Daoy (cell line): ENCODE measurements at regions not wholly inside any gene's neighbourhood (a gene's known extent, or its start where the extent isn't known, plus 50 kb on each side); places are given as distances from the start of the nearest gene placed in this dataset.
"Not testable (repeated sequence)": the region's sequence is repeated elsewhere in the genome, so short reads cannot be mapped to it uniquely, and the experiment has no call there.

ENCODE experiments used
- DNase-seq: peaks from one replicate; pipeline ENCODE4 v3.0.0-alpha.2; 2015; ENCODE audit warnings: low read depth

DNA sequence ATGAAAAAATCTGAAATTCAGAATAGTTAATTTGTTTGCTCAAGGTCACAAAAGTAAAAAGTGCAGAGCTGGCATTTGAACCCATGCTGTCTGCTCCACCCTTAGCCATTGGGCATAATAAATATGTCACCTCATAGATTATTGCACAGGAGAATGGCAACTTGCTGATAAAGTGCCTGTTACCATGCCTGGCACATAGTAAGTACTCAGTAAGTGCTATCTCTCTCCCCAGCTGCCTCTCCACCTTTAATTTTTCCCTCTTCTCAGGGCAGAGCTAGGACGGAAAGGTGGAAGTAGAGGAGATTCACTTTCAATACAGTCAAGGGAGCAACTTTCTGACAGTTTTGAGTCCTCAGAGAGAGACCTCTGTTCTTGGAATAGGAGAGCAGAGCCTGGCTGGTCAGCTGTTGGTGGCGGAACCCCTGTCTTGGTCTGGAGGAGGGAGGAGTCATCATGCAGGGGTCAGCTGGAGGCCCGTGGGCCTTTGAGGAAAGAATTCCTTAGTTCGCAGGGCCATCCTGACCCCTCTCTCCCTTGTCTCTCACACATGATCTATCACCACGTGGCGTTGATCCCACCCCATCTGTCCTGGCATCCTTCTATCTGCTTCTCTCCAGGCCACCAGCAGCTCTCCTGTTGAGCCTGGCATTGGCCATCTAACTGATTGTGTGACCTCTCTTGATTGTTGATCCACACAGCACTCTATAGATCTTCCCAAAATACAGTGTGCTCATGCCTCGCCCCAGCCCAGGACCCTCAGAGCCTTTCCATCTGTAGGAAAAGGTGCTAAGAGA lies 149.3 kb downstream of the RPLP1 start:
- no peak for DNase-seq

DNA sequence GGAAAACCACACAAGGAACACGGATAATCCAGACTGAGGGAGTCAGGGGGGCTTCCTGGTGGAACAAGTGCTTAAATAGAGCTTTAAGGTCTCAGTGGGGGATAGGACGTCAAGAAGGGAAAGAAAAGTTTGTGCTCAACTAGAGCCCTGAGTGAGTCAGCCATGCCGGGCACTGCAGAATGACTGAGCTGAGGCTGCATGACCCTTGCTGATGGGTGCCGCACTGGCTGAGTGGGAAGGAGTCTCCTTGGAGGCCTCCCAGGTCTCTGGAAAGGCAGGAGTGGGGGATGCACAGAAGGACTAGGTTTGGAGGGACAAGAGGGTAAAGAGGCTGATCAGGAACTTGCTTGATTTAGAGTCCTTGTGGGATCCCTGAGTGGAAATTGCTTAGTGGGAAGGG lies 150.3 kb downstream of the RPLP1 start:
- DNase-seq, result no peak

DNA sequence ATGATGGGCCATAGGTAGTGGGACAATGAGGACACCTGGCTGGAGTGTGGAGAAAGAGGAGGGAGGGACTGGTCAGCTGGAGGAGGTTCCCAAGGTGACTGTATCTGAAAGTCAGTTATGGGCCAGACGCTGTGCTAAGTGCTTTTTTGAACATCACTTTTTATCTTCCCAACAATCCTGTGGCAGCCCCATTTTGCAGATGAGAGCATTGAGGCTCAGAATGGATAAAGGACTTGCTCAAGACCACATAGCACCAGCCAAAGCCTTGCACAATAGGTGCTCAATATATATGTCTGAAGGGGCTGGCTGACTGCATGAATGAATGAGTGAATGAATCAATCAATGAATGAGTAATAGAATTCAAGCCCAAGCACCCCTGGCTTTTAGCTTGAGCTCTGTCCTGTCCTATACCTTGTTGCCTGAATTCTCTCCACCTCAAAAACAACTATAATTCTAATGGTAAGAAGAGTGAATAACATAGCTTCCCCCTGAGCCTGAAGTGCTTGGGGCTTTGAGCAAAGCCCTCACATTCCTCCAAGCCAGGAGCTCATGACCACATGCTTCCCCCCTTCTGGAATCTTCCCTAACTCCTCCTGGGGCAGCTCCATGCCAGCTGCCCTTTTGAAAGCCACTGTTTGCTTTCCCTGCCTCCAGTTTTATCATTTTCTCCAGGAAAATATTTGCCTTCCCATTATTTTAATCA lies 150.9 kb downstream of the RPLP1 start:
- DNase-seq, result no peak

DNA sequence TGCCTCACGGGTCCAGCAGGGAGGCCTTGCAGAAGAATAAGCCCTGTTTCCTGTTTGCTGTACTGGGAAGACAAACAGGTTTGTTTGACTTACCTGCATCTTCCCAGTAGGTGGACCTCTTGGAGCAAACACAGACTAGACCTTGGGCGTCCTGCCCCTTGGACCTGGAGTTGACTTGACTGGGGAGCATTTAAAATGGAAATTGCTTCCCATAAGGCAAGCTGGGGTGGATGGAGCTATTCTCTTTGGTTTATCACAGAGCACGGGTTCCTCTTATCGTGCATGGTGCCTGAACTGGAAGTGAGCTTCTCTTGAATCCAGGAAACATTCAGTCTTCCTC lies 151.4 kb downstream of the RPLP1 start:
- DNase-seq, result no peak

DNA sequence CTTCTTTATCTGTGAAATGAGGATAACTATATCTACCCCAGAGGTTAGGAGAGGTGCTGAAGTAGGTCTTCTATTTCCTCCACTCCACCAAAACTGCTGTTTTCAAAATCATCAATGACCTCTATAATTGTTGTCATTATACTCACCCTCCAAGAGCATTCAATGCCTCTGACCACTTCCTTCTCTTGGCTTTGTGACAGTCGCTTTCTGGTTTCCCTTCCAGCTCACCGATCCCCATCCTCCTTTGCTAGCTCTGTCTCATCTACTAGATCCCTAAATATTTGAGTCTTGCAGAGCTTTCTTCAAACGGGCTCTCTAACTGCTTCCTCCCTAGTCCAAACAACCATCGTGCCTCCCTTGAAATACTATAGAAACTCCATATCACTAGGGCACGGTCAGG lies 153.5 kb downstream of the RPLP1 start:
- DNase-seq, result no peak

DNA sequence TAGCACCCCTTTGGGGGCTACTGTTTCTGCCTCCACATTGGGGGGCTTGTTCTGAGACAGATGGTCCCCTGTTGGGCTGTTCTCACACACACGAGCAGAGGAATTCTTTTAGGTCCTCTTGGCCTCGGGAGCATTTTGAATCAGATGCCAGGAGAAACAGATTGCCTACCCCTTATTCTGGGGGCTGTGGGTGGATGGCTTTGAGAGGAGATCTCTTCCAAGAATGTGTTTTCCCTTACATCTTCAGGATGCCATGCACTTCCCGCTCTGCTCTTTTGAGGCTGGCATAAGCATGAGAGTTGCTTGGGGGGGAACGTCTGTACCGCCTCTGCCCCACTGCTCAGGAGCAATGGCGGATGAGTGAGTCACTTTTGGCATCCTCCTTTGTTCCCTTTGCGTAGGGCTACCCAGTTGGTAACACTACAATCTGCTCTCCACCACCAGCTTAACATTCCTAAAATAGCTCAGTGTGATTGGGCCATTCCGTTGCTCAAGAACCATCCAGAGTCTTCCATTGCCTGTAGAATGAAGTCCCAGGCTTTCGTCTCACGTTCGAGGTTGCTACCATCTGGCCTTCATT lies 154.4 kb downstream of the RPLP1 start:
- peak; percentile 11 for DNase-seq

DNA sequence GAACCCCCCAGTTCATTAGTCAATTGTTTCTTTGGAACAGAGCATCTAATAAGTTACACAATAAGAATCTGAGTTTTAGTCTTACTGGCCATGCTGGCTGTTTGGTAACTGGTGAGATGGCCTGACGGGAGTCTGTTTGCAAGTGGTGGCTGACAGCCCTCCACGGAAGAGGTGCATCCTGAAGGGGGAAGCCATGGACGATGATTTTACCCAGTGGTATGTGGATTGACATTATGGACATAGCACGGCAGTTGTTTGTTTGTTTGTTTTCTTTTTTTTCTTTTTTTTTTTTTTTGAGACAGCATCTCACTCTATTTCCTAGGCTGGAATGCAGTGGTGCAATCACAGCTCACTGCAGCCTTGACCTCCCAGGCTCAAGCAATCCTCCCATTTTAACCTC lies 156.0 kb downstream of the RPLP1 start:
- no peak for DNase-seq

DNA sequence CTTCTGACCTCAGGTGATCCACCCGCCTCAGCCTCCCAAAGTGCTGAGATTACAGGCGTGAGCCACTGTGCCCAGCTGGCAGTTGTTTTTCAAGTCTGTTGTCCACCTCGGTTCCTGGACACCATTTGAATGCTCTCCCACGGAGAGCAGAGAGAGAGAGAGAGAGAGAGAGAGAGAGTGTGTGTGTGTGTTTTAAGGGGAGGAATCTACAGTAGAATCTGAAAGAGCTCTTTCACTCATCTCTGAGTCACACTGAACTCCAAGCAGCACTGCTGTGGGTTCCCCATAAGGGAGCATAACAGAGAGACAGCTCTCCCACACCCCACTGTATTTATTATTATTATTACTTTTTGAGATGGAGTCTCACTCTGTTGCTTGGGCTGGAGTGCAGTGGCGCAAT lies 156.6 kb downstream of the RPLP1 start:
- DNase-seq, result peak; percentile 18

DNA sequence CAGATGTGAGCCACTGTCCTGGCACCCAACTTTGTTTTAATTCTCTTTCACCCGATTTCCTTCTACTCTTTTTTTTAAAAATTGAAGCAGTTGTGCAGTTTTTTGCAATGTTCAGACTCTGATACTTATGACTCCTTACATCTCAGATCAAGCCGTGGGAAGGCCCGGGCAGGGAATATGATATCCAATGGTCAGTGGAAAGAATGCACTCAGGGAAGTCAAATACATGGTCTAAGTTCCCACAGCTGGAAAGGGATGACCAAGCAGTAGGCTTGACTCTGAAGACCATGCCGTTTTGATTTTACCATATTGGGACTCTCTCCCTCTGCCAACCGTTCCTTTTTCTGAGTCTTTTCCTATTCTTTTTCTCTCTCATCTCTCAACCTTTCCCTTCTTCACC lies 157.2 kb downstream of the RPLP1 start:
- DNase-seq, result no peak

DNA sequence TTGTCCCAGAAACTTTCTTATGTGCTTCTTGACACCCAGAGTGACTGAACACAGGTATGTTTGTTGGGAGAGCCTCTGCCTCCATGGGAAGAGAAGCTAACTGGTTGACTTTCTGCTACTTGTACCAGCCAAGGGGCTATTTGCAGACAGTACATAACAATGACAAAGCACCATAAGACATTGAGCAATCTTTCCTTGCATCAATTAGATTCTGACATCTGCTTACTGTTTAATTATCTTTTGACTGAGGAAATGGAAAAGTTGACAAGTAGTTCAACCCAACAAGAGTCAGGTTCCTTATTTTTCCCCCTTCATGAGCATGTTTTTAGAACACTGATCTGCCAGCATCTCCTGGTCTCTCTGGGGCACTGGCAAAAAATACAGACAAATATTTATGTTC lies 157.7 kb downstream of the RPLP1 start:
- no peak for DNase-seq

DNA sequence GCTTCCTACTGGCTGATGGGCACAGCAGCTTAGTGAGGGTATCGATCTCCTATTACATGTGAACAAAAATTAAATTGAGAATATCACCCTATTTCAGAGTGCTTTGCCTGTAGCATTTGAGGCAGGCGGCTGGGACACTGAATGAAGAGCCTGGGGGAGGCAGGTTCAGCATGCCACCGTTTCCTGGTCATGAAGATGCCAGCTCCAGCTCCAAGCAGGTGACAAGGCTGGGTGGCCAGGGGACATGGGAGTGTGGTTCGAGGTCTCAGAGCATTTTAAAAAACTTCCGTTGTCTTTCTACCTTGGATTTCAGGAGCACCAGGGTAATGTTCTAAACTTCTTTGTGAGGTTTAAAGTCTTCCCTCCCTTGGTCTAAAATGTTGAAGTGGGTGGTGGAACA lies 158.2 kb downstream of the RPLP1 start:
- no peak for DNase-seq

DNA sequence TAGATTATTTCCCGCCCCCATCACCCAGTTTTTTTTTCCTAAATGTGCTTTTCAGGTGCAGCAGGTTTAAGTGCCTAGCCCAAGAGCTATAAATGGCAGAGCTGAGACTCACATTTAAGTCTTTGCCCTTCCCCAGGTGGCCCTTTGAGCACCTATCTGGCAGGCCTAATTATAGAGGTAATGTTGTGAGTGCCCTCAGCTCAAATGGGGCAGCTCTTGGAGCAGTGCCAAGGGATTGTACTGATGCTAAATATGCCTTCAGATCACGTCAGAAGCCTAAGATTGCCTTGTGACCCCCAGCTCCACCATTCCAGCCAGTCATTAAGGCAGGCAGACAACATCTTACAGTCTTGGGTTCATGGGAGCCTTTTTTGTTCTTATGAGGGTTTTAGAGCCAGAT lies 159.5 kb downstream of the RPLP1 start:
- DNase-seq, result no peak

DNA sequence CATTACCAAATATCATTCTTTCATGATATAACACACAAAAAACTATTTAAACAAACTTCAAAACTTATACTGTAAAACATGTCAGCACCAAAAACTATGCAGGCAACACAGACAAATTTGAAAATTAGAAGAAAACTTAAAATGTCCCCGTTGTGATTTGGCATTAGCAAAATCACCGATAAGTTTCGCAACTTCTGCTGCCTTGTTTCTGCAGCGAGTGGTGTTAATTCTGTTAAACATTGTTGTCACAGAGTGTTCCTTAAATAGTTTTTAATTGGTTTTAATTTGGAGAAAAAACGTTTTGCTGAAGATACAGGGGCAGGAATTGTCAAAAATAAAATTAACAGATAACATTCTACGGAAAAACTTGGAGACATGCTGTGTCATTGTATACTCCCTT lies 160.6 kb downstream of the RPLP1 start:
- no peak for DNase-seq

DNA sequence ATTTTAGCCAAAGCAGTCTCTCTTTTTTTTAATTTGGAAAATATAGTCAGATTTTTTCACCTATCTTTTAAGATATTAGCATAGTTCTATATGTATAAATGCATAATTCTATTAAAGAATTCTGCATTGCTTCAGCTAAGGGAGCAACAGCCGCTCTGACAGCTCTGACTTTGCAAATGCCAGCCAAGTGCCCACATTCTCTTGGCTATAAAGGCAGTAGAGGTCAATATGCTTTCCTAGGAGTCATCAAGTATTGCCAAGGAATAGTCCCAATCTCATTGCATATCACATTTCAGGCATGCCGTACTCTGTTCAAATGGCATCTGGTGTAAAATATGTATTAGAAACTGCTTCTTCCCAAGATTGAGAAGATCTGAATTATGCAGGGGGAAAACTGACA lies 161.4 kb downstream of the RPLP1 start:
- no peak for DNase-seq

DNA sequence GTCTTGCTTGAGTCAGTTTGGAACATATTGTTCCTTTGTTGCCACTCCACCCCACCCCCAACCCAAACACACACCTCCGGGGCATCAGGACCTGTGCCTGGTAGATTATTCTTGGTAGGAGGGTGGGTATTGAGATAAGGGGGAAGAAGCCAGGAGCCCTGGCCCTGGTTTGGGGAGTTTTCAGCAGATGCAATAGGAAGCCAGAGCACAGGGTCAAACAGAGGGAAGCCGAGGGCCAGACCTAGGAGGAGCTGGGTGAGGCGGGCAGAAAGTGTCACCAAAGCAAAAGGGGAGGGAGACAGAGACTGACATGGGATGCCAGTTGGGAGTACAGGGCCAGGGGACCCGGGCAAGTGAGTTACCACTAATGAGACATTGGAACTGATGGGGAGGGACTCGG lies 163.1 kb downstream of the RPLP1 start:
- DNase-seq, result no peak

DNA sequence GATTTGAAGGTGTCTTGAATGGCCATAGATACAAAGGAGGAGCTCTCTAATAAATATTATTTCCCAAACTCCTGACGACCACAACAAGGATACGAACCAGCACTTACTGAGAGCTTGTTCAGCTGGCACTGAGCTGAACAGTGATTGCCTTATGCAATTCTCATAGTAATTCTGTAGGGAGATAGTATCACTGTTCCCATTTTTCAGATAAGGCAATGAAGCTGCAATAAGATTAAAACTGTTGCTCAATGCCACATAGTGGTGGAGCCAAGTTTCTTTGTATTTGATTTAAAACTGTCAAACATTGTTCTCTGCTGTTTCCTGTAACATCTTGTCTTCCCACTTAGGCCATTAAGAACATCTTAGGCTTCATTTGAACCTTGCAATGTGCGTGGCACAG lies 163.9 kb downstream of the RPLP1 start:
- DNase-seq, result no peak

DNA sequence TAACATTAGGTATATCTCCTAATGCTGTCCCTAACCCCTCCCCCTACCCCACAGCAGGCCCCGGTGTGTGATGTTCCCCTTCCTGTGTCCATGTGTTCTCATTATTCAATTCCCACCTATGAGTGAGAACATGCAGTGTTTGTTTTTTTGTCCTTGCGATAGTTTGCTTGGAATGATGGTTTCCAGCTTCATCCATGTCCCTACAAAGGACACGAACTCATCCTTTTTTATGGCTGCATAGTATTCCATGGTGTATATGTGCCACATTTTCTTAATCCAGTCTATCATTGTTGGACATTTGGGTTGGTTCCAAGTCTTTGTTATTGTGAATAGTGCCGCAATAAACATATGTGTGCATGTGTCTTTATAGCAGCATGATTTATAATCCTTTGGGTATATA lies 164.5 kb downstream of the RPLP1 start:
- DNase-seq, result not testable (repeated sequence)

DNA sequence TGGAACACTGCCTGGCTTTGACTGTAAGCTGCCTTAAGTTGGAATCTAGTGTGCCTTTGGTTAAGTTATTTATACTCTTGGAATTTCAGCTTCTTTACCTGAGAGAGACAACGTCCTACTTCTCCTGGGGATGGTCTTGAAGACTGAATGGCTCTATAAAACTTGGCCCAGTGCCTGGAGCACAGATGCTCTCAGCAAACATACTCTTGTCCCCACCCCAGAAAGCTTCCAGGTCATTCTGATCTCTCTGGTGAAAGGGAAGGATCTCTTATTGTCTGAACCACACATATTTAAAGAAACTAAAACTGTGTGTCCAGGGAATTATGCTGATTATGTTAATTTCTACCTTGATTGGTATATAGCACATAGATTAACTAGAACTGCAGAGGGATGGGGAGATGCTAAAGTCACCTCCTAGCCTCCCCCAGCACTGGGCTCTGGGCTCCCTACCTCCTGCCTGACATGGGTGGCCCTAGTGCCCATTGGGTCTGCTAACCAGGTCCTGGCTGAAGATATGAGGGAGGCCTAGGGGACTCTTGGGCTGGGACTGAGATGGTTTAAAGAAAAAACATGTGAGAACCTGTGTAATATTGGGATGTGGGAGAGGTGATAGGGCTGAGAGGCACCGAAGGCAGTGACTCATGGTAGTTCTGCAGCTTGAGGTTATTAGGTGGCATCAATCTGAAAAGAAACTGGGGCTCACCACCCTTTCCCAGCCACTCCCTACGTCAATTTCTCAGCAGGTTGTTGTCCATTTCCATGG lies 171.0 kb downstream of the RPLP1 start:
- DNase-seq, result no peak

DNA sequence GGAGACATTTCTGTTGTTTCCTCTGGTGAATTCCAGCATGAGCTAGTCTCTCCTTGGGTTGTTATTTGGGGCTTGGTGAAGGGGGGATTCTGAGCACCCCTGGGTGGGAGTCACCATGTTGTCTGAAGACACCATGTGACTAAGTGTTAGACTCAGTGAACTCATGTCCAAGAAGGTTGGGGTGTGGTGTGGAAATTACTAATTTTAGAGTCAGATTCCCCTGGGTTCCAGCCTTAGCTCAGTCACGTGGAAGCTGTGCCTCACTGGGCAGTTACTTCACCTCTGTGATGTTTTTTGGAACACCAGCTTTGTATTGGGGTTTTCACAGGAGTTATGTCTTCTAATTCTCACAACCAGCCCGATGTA lies 171.5 kb downstream of the RPLP1 start:
- DNase-seq, result no peak

DNA sequence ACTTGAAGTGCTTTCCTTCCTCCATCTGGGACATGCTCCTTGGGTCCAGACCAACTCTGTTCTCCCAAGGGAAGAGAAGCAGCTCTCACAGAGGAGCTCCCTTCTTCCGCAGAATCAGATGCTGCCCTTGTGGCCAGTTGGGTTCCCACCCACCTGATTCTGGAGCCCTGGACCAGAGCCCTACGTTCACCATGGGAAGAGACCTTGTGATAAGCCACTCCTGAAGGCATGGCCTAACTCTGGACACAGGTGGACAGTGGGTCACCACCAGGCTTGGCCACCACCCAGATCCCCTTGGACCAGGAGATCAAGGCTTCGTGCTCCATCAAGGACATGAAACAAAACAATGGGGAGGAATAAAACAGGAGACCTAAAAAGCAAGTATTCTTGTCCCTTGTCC lies 172.2 kb downstream of the RPLP1 start:
- no peak for DNase-seq

DNA sequence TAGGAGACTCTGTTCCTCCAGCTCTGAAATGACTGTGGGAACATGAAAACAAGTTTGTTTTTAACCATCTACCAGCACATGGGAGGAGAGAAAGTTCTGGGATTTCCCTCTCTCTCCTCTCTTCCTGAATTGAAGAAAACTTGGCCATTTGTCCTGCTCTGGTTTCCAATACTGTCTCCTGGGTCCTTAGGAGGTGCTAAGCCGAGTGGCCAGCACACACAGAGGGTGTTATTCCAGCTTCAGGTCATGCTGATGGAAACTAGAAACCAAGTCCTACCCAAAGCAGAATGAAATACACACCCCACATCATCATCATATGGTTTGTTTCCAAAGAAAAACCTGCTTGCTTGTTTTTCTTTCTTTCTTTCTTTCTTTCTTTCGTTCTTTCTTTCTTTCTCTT lies 172.7 kb downstream of the RPLP1 start:
- DNase-seq, result no peak
